Kidney epithelial cell (primary cell): ENCODE measurements at regions not wholly inside any gene's neighbourhood (a gene's known extent, or its start where the extent isn't known, plus 50 kb on each side); places are given as distances from the start of the nearest gene placed in this dataset.

ENCODE experiments used
- DNase-seq: peaks from one replicate; pipeline ENCODE4 v3.0.0-alpha.2; 2010; ENCODE audit warnings: low read depth
- H3K27me3 ChIP-seq: 2 replicates; pipeline ENCODE4 v1.6.0; 2011; ENCODE audit warnings: low read length; ENCODE audit not compliant: control insufficient read depth, insufficient read depth
- H3K36me3 ChIP-seq: 2 replicates; pipeline ENCODE4 v1.5.1; 2011; ENCODE audit warnings: low read length; ENCODE audit not compliant: control insufficient read depth, insufficient read depth
- H3K4me3 ChIP-seq: 2 replicates; pipeline ENCODE4 v1.5.1; 2011; ENCODE audit warnings: low read depth, mild to moderate bottlenecking, control low read depth, low read length
- CTCF ChIP-seq: IDR thresholded peaks from 2 replicates; pipeline ENCODE4 v1.5.1; 2011; ENCODE audit warnings: mild to moderate bottlenecking, moderate library complexity, low read length, control low read depth, inconsistent platforms; ENCODE audit not compliant: insufficient read depth, poor library complexity, severe bottlenecking

- TF ChIP-seq CTCF = no peak
- no peaks in the 10 kb centered on the region for H3K27me3 ChIP-seq
- H3K36me3 ChIP-seq = no peaks in the 10 kb centered on the region
- DNase-seq = no peak
- no peak overlapping the region for H3K4me3 ChIP-seq
Observed at GRCh38 chr3:31371484-31372177, 161.1 kb upstream of the STT3B start.

GRCh38 chr3:31373681-31374080 is 159.0 kb upstream of the STT3B start:
- Histone ChIP-seq H3K36me3 (no peaks in the 10 kb centered on the region), H3K4me3 (no peak overlapping the region), H3K27me3 (no peaks in the 10 kb centered on the region)
- DNase-seq = no peak
- TF ChIP-seq CTCF = no peak

GRCh38 chr3:31377045-31377642 is 155.6 kb upstream of the STT3B start:
- Histone ChIP-seq H3K27me3 (no peaks in the 10 kb centered on the region), H3K4me3 (no peak overlapping the region), H3K36me3 (no peaks in the 10 kb centered on the region)
- DNase-seq = peak; percentile 82
- no peak for TF ChIP-seq CTCF

- Histone ChIP-seq H3K27me3 (no peaks in the 10 kb centered on the region), H3K4me3 (no peak overlapping the region), H3K36me3 (no peaks in the 10 kb centered on the region)
- no peak for TF ChIP-seq CTCF
- DNase-seq = no peak
Observed at GRCh38 chr3:31378231-31378630, 154.5 kb upstream of the STT3B start.

- Histone ChIP-seq H3K4me3 (no peak overlapping the region), H3K36me3 (no peaks in the 10 kb centered on the region), H3K27me3 (no peaks in the 10 kb centered on the region)
- TF ChIP-seq CTCF = no peak
- no peak for DNase-seq
Observed at GRCh38 chr3:31379598-31379997, 153.1 kb upstream of the STT3B start.

- Histone ChIP-seq H3K27me3 (no peaks in the 10 kb centered on the region), H3K36me3 (no peaks in the 10 kb centered on the region), H3K4me3 (no peak overlapping the region)
- DNase-seq = no peak
- no peak for TF ChIP-seq CTCF
Observed at GRCh38 chr3:31382856-31383255, 149.9 kb upstream of the STT3B start.
